Panc1 (cell line): ENCODE measurements at regions not wholly inside any gene's neighbourhood (a gene's known extent, or its start where the extent isn't known, plus 50 kb on each side); places are given as distances from the start of the nearest gene placed in this dataset.

Experiments used
- ATAC-seq: fragments of 200-7000 bp; cut with Tn5 transposase; 2 replicates; pipeline ENCODE4 v1.9.1; 2020; ENCODE audit warnings: mild to moderate bottlenecking, moderate library complexity
- BruUV-seq: library from RNA; stranded (reverse); fragments of 400-500 nt; replicated peaks from 2 replicates; lab custom pipeline; 2021; lab: Mats Ljungman, UMichigan
- CTCF ChIA-PET: fragments of 300-600 bp; sonication (Branson Sonifier 250); formaldehyde crosslinking; loops from one replicate; lab custom pipeline; 2022; ENCODE audit warnings: antibody characterized with exemption; lab: Charles Lee
- POLR2A ChIA-PET: fragments of 300-600 bp; sonication (Branson Sonifier 250); formaldehyde crosslinking; loops from one replicate; lab custom pipeline; 2022; ENCODE audit warnings: antibody characterized with exemption; lab: Charles Lee
- DNase-seq: peaks from one replicate; pipeline ENCODE4 v3.0.0-alpha.2; 2010; ENCODE audit warnings: low read depth, low spot score
- H3K27ac ChIP-seq: 2 replicates; pipeline ENCODE4 v1.5.1; 2011; ENCODE audit warnings: mild to moderate bottlenecking, low read length, inconsistent platforms
- H3K27me3 ChIP-seq: fragments of 200-500 bp; sonication (Bioruptor generic); 2 replicates; pipeline ENCODE4 v1.6.0; 2014; ENCODE audit warnings: low read length, inconsistent platforms; ENCODE audit not compliant: control insufficient read depth, insufficient read depth
- H3K36me3 ChIP-seq: fragments of 200-500 bp; sonication (Bioruptor generic); 2 replicates; pipeline ENCODE4 v1.5.1; 2014; ENCODE audit warnings: inconsistent platforms, mild to moderate bottlenecking, low read length, moderate library complexity; ENCODE audit not compliant: control insufficient read depth, insufficient read depth
- H3K4me1 ChIP-seq: 2 replicates; pipeline ENCODE4 v1.5.1; 2011; ENCODE audit warnings: inconsistent platforms, mild to moderate bottlenecking, low read length, moderate library complexity; ENCODE audit not compliant: control insufficient read depth, insufficient read depth
- H3K4me3 ChIP-seq, 2 experiments: 2 replicates each; pipeline ENCODE4 v1.5.1; 2011 to 2012; ENCODE audit warnings: low read depth in 2 of 2, low read length in 2 of 2, mild to moderate bottlenecking in 2 of 2, inconsistent platforms in 1 of 2, moderate library complexity in 1 of 2
- H3K9me3 ChIP-seq: fragments of 200-500 bp; sonication (Bioruptor generic); 2 replicates; pipeline ENCODE4 v1.5.1; 2014; ENCODE audit warnings: low read depth, mild to moderate bottlenecking, inconsistent platforms, low read length, moderate library complexity; ENCODE audit not compliant: control insufficient read depth, insufficient read depth
- CTCF ChIP-seq: fragments of 450-650 bp; IDR thresholded peaks from 2 replicates; pipeline ENCODE4 v1.5.1; 2017; ENCODE audit warnings: mild to moderate bottlenecking
- POLR2AphosphoS5 ChIP-seq: IDR thresholded peaks from 2 replicates; pipeline ENCODE4 v1.6.1; 2012; ENCODE audit warnings: mild to moderate bottlenecking, low read depth, low read length, moderate library complexity
- REST ChIP-seq, 2 experiments: IDR thresholded peaks; 2 replicates each; pipeline ENCODE4 v1.6.1; 2011 to 2012; ENCODE audit warnings: low read depth in 2 of 2, control low read depth in 1 of 2, low read length in 1 of 2, mild to moderate bottlenecking in 1 of 2, moderate library complexity in 1 of 2; ENCODE audit not compliant: insufficient read depth in 1 of 2
- SIN3A ChIP-seq: IDR thresholded peaks from 2 replicates; pipeline ENCODE4 v1.6.1; 2012; ENCODE audit warnings: low read depth, mild to moderate bottlenecking, low read length, moderate library complexity, borderline replicate concordance; ENCODE audit not compliant: insufficient read depth
- TCF7L2 ChIP-seq: IDR thresholded peaks from 2 replicates; pipeline ENCODE4 v1.6.1; 2011; ENCODE audit warnings: mild to moderate bottlenecking, low read depth, low read length, inconsistent platforms
- in situ Hi-C: cut with HindIII; loops from 2 replicates; pipeline ENCODE4 v1.10.0; 2016; ENCODE audit warnings: low sequenced_read_pairs, low pct_unique_long_range_greater_than_20kb
- intact Hi-C: fragments of 100-400 bp; cut with micrococcal nuclease; formaldehyde crosslinking; loops from one replicate; pipeline ENCODE4 v1.10.0; 2022; ENCODE audit not compliant: unreplicated experiment

GRCh38 chr2:53475766-53476165 lies 291.8 kb upstream of the CHAC2 start:
- Histone ChIP-seq H3K4me3 (no peak overlapping the region), H3K27me3 (no peaks in the 10 kb centered on the region), H3K4me1 (no peaks in the 10 kb centered on the region), H3K27ac (no peak overlapping the region), H3K36me3 (no peaks in the 10 kb centered on the region), H3K9me3 (no peaks in the 10 kb centered on the region)
- BruUV-seq = no TSS peak
- intact Hi-C loops (no loop called here), in situ Hi-C loops (no loop called here)
- CTCF ChIA-PET = no interaction called here
- TF ChIP-seq REST (IDR thresholded peaks at IDR 0.05; ENCODE audit: insufficient read depth in 1 of 2, low read depth in 2 of 2, low read length in 1 of 2) (no peak), TCF7L2 (no peak), CTCF (no peak), SIN3A (no peak), POLR2AphosphoS5 (no peak)
- ATAC-seq (no peak), DNase-seq (no peak)
- POLR2A ChIA-PET = no interaction called here

GRCh38 chr2:53475321-53475720 lies 292.3 kb upstream of the CHAC2 start:
- POLR2A ChIA-PET = no interaction called here
- TF ChIP-seq CTCF (no peak), REST (IDR thresholded peaks at IDR 0.05; ENCODE audit: insufficient read depth in 1 of 2, low read depth in 2 of 2, low read length in 1 of 2) (no peak), POLR2AphosphoS5 (no peak), SIN3A (no peak), TCF7L2 (no peak)

More at GRCh38 chr2:53475321-53475720, 292.3 kb upstream of the CHAC2 start:
- BruUV-seq = no TSS peak
- DNase-seq (no peak), ATAC-seq (no peak)
- Histone ChIP-seq H3K4me3 (no peak overlapping the region), H3K9me3 (no peaks in the 10 kb centered on the region), H3K27me3 (no peaks in the 10 kb centered on the region), H3K36me3 (no peaks in the 10 kb centered on the region), H3K27ac (no peak overlapping the region), H3K4me1 (no peaks in the 10 kb centered on the region)
- in situ Hi-C loops (no loop called here), intact Hi-C loops (no loop called here)
- CTCF ChIA-PET = no interaction called here
